NCI-H2107 treated with DMSO at 0.1 percent for 48 hours (cell line): ENCODE measurements at regions not wholly inside any gene's neighbourhood (a gene's known extent, or its start where the extent isn't known, plus 50 kb on each side); places are given as distances from the start of the nearest gene placed in this dataset.
A peak's percentile ranks its signal among the peaks of the same experiment; 100 is the strongest.

ENCODE experiments used
- DNase-seq: peaks from one replicate; lab custom pipeline; 2025; ENCODE audit not compliant: unreplicated experiment; lab: John Stamatoyannopoulos, UW

GRCh38 chr12:89945123-89945522 is 236.5 kb upstream of the ATP2B1 start:
- no peak for DNase-seq

GRCh38 chr12:89943463-89943862 is 234.8 kb upstream of the ATP2B1 start:
- DNase-seq: no peak

GRCh38 chr12:89941436-89941835 is 232.8 kb upstream of the ATP2B1 start:
- no peak for DNase-seq

- DNase-seq: no peak
These were observed 231.0 kb upstream of the ATP2B1 start for GRCh38 chr12:89939522-89940215.

- DNase-seq: no peak
These were observed 228.0 kb upstream of the ATP2B1 start for GRCh38 chr12:89936631-89937030.

- DNase-seq: no peak
These were observed 227.2 kb upstream of the ATP2B1 start for GRCh38 chr12:89935850-89936249.

GRCh38 chr12:89933911-89934310 is 225.3 kb upstream of the ATP2B1 start:
- no peak for DNase-seq

- DNase-seq: peak; percentile 11
These were observed 224.3 kb upstream of the ATP2B1 start for GRCh38 chr12:89932954-89933353.

GRCh38 chr12:89928467-89928866 is 219.8 kb upstream of the ATP2B1 start:
- DNase-seq: no peak

GRCh38 chr12:89927226-89927698 is 218.6 kb upstream of the ATP2B1 start:
- DNase-seq: no peak

- no peak for DNase-seq
These were observed 215.6 kb upstream of the ATP2B1 start for GRCh38 chr12:89924191-89924590.

GRCh38 chr12:89923091-89923490 is 214.5 kb upstream of the ATP2B1 start:
- no peak for DNase-seq

- DNase-seq: no peak
These were observed 212.2 kb upstream of the ATP2B1 start for GRCh38 chr12:89920866-89921265.

GRCh38 chr12:89919241-89919906 is 210.7 kb upstream of the ATP2B1 start:
- DNase-seq: no peak

GRCh38 chr12:89918172-89918846 is 209.7 kb upstream of the ATP2B1 start:
- no peak for DNase-seq

GRCh38 chr12:89909753-89910152 is 201.1 kb upstream of the ATP2B1 start:
- no peak for DNase-seq

- no peak for DNase-seq
These were observed 199.0 kb upstream of the ATP2B1 start for GRCh38 chr12:89907659-89908058.

GRCh38 chr12:89906824-89907223 is 198.2 kb upstream of the ATP2B1 start:
- no peak for DNase-seq

- DNase-seq: no peak
These were observed 197.5 kb upstream of the ATP2B1 start for GRCh38 chr12:89906178-89906577.

GRCh38 chr12:89901906-89902642 is 193.4 kb upstream of the ATP2B1 start:
- no peak for DNase-seq

- no peak for DNase-seq
These were observed 192.7 kb upstream of the ATP2B1 start for GRCh38 chr12:89901319-89901718.
